HG03060 (cell line): ENCODE measurements at regions not wholly inside any gene's neighbourhood (a gene's known extent, or its start where the extent isn't known, plus 50 kb on each side); places are given as distances from the start of the nearest gene placed in this dataset.
"Not testable (repeated sequence)": the region's sequence is repeated elsewhere in the genome, so short reads cannot be mapped to it uniquely, and the experiment has no call there.

Experiments used
- ATAC-seq: cut with Tn5 transposase; IDR thresholded peaks from one replicate; pipeline ENCODE4 v1.9.1; 2021; ENCODE audit warnings: low read depth, moderate number of reproducible peaks; ENCODE audit not compliant: unreplicated experiment

- ATAC-seq: no peak
Observed at GRCh38 chr5:54825005-54825404, 160.4 kb downstream of the ESM1 start.

DNA sequence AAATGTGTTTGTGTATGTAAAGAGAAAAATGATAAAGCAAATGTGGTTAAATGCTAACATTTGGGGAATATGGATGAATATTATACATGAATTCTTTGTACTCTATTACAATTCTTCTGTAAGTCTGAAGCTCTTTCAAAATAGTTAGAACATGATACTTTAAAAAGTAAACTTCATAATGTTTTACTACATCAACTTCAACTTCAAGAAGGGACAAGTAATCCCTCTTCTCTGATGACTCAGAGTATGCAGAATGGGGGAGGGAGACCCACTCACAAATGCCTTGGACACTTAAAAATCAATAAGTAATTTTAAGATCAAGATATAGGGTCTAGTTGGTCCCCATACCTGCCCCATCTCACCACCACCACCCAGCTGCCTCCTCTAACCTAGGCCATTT, 162.4 kb downstream of the ESM1 start:
- no peak for ATAC-seq

DNA sequence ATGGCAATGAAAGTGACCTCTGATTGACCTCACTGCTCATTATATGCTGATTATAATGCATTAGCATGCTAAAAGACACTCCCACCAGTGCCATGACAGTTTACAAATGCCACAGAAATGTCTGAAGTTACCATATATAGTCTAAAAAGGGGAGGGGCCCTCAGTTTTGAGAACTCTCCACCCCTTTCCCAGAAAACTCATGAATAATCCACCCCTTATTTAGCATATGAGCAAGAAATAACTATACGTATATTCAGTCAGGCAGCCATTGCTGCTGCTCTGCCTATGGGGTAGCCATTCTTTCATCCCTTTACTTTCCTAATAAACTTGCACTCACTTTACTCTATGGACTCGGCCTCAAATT, 163.1 kb downstream of the ESM1 start:
- no peak for ATAC-seq

- ATAC-seq: no peak
Observed at GRCh38 chr5:54821445-54822323, 163.7 kb downstream of the ESM1 start.

GRCh38 chr5:54820346-54821134, 164.9 kb downstream of the ESM1 start:
- ATAC-seq: no peak

DNA sequence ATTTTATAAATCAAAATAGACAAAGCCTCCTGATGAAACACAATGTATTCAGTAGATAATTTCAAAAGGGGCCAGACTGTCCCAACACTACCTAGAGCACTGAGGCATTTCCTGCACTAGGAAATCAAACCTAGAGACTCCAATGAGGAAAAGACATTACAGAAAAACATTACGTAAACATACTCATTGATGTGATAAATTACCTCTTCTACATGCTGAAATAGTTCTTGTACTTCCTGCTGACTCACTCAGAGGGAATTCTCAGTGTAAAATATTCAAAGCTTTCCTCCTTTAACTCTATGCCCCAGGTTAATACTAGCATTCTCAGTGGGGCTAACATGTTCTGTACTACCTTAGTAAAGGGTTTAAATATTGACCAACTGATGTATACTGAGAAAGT, 178.0 kb downstream of the ESM1 start:
- ATAC-seq: no peak

DNA sequence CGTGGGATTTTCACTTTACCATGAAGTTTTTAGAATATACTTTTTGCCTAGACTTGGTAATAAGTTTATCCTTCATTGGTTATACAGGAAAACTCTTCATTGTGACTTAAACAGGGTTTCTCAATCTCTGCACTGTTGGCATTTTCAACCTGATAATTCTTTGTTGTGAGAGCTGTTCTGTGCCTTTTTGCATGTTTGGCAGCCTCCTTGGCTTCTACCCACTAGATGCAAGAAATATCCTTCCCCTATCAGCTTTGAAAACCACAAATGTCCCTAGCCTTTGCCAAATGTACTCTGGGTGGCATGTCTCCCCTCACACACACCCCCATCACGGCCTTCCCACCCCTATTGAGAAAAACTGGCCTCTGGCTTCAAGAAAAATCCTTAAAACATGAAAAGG, 180.9 kb downstream of the ESM1 start:
- no peak for ATAC-seq

DNA sequence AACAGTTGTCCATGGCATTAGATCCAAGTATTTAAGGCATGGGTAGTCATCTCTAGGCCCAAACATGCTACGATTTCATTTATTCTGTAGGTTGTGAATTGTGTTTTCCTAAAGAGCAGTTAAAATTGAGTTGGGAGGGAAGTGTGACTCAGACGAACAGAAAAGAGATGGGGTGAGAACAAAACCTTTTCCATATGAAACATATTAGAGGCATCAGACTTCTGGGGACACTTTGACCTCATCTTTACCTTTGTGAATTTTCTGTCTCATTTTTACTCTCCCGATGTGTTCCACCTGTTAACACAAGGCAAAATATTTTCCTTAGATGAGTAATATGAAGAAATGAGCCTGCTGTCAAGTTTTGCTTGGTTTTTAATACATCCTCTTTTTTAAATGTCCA, 181.3 kb downstream of the ESM1 start:
- ATAC-seq: no peak

DNA sequence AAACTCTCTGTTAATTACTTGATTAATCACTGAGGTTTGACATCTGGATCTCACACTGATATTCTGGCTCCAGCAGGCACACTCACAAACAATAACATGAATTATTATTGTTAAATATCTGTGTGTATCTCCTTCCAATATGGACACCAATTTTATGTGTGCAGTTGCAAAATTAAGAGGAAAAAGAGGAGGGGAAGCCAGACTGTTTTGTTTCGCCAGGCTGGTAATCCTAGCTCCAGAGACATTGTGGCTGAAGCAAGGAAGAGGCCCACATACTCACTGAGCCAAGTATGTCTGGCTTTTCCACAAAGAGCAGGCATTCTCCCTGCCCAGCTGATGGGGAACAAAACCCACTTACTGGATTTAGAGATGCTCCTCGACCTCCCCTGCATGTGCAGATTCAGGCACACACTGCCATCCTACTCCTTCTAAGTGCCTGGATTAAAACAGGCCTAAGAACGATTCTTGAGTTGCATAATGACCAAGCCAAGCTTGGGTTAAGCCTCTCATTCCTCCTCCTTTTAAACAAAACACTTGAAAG, 181.9 kb downstream of the ESM1 start:
- ATAC-seq: no peak

- ATAC-seq: peak; percentile 73
Observed at GRCh38 chr5:54799645-54800044, 185.7 kb downstream of the ESM1 start.

- ATAC-seq: no peak
Observed at GRCh38 chr5:54795777-54796176, 189.6 kb downstream of the ESM1 start.

DNA sequence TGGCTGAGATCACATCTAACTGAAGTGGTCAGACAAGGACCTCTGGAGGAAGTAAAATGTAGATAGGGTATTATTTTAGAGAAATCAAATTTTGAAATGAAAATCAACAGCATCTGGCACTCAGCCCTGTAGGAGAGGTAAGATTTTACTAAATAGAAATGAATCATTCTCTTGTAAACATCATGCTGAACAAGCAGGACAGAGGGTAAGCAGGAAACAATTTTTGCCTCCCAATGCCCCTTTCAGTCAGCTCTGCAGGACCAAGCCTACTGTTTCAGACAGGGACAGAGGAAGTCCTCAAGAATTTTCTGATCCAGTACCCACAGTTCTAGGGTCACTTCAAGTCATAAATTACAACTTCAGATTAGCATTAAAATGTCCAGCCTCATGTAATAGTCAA, 190.1 kb downstream of the ESM1 start:
- ATAC-seq: no peak

GRCh38 chr5:54794135-54794975, 191.0 kb downstream of the ESM1 start:
- no peak for ATAC-seq

DNA sequence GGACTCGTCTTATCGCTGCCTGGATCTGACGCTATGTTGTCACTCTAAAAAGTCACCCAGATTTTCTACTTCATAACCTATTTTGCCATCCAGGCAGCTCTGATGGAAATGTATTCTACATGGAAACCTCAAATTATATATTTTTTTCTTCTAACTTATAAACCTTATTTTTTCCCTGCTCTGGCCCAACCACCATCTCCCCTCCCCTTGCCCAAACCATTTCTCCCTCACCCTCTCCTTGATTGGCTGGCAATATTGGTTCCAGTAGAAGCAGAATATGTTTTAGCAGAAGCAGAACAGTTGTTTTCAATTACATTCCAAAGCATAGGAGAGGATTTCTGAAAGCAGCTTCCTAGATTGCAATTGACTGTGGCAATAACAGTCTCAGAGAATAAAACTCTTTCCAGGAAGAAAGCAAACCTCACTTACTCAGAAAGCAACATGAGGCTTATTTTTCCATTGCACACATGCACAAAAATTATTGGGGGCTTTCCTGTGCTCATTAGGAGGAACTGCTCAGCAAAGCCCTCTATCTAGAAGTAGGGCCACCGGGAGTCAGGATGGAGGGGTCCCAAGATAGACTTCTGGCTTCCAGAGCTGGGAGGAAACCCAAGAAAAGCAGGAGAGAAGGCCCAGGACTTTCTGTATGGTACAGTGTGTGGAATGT, 191.8 kb downstream of the ESM1 start:
- ATAC-seq: no peak

DNA sequence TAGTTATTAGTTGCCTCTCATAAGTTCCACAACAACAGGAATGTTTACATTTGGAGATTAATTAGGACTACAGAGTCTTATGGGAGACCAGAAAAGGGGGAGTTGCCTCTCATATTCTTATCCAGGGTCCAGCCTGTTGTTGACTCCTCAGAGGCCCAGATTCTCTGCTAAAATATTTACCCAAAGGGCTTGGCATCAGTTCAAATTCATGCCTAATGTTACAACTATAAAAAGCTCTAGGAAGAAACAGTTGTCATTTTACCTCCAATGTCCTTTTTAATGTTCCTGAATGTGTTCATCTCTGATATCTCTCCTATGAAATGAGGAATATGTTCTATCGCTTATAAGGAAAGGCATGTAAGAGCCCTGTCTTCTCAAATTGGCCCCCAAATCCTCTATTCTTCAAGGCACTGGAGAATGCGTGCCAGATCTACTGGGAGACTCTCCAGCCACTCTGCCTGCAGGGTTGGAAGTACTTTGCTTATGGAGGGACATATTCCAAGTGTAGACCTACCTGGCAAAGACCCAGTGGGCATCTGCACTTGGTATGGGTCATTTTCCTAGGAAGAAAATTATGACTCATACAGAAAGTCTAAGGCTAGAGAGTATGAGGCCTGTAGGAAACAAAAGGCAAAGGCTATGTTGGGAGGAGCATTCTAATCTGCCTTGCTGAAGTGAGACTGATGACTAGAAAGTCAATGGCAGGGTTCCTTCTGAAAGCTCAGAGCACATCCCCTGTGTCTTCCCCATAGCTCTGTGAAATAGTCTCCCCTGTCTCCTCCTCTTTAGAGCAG, 192.6 kb downstream of the ESM1 start:
- ATAC-seq: no peak

DNA sequence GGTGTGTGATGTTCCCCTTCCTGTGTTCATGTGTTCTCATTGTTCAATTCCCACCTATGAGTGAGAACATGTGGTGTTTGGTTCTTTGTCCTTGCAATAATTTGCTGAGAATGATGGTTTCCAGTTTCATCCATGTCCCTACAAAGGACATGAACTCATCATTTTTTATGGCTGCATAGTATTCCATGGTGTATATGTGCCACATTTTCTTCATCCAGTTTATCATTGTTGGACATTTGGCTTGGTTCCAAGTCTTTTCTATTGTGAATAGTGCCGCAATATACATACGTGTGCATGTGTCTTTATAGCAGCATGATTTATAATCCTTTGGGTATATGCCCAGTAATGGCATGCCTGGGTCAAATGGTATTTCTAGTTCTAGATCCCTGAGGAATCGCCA, 197.5 kb downstream of the ESM1 start:
- ATAC-seq: not testable (repeated sequence)

DNA sequence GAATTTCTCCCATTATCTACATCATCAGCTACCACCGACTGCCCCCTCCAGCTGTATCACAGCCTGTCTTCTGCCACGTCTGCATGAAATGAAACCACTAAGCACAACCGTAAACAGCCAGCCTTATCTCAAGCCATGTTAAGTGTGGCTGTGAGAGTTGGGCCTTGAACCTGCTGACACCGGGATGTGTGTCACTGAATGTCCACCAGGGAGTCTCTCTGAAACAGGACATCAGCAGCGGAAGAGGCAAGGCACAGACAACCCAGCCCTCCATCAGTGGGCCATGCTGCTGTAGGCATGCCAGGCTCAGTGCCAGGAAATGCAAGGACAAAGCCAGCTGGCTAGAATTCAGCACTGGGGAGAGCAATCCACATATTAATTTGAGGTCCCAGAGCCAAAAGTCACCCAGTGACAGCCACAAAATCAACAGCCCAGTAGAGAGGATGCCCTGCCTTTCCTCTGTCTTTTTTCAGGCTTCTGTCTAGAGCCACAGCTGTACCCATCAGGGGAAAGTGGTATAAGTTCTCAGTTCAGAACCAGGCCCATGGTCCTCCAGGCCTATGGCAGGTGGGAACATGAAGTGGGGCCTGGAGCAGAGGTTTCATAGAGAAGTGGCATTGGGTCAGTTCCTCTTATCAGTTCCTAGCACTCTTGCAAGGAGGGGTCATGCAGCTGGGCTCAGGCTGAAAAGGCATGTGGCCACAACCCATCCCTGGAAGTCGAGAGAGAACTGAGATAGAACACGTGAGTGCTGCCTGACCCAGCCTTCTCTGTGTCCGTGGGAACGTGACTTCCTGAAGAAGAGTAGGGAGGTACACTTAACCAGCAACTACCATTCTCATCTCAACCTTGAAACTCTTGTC, 199.4 kb downstream of the ESM1 start:
- ATAC-seq: peak; percentile 52

DNA sequence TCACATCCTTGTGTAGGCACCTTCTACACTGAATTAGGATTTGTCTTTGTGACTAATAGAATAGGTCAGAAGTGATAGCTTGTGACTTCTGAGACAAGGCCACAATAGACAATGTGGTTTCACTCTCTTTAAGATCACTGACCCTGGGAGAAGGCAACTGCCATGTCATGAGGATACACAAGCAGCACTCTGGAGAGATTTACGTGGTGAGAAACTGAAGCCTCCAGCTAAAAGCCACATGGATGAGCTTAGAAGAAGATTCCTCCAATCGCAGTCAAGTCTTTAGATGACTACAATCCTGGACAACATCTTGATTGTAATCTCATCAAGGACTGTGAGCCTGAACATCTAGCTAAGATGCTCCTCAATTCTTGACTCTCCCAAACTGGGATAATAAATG, 206.6 kb downstream of the ESM1 start:
- no peak for ATAC-seq
